ENCODE measurements at regions not wholly inside any gene's neighbourhood (a gene's known extent, or its start where the extent isn't known, plus 50 kb on each side); places are given as distances from the start of the nearest gene placed in this dataset.
"Not testable (repeated sequence)": the region's sequence is repeated elsewhere in the genome, so short reads cannot be mapped to it uniquely, and the experiment has no call there.

DNA sequence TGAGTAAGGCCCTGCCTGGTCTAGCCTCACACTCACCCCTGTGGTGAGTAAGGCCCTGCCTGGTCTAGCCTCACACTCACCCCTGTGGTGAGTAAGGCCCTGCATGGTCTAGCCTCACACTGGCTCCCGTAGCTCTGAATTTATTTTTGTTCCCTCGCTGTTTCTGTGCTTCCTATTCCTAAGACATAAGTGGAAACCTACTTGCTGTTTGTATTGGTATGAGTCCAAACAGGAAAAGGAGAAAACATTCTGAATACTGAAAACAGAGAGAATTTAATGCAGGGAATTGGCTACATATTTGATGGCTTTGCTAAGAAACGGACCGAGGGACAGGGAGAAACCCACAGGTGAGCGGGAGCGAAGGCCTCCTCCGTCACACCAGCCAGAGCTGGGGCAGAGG, 267.8 kb downstream of the FOXL1 start:
- DNase-seq, result no peak

- no peak for DNase-seq
These were observed 270.5 kb downstream of the FOXL1 start for GRCh38 chr16:86848821-86849220.

- DNase-seq, result no peak
These were observed 272.3 kb downstream of the FOXL1 start for GRCh38 chr16:86850670-86851069.

DNA sequence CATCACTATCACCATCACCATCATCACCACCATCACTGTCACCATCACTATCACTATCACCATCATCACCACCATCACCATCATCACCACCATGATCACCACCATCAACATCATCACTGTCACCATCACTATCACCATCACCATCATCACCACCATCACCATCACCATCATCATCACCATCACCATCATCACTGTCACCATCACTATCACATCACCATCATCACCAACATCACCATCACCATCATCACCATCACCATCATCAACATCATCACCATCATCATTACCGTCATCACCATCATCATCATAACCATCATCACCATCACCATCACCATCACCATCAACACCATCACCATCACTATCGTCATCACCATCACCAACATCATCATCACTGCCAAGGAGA, 273.8 kb downstream of the FOXL1 start:
- no peak for DNase-seq

DNA sequence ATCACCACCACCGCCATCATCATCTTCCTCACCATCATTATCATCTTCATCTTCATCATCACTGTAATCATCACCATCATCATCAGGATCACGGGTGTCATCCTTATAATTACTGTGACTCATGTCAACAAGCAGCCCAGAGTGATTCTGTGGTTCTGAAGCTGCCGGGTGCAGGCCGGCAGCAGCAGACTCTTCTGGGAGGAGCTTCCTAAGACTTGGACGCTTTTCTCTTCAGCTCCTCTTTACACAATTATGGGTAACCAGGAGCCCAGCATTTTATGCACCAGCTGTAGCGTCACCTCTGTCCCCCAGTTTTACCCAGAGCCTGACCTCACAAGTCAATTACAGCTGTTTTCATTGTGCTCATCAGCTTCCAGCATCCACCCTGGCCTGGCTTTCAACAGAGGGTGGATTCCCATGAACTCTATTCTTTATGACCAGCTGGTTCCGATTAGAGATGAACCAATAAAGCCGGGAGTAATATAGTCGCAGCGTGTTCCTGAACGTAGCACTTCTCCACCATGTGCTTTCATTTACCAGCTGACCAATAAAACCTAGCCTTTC, 275.8 kb downstream of the FOXL1 start:
- no peak for DNase-seq

GRCh38 chr16:86854626-86855294, 276.4 kb downstream of the FOXL1 start:
- DNase-seq, result no peak

- no peak for DNase-seq
These were observed 278.7 kb downstream of the FOXL1 start for GRCh38 chr16:86856946-86857586.

DNA sequence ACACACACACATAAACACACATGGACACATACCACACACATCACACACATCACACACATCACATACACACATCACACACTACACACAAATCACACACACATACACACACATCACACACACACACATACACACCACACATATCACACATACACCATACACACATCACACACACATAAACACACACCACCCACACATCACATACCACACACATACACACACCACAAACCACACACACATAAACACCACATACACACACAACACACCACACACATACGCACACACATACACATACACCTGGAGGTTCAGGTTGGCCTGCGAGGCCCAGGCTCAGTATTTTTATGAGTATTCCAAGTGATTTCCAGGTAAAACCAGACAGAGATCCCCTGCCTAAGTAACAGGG, 279.5 kb downstream of the FOXL1 start:
- DNase-seq, result no peak

- DNase-seq, result no peak
These were observed 280.2 kb downstream of the FOXL1 start for GRCh38 chr16:86858501-86858900.

- not testable (repeated sequence) for DNase-seq
These were observed 283.0 kb downstream of the FOXL1 start for GRCh38 chr16:86861270-86861858.

- DNase-seq, result no peak
These were observed 284.4 kb downstream of the FOXL1 start for GRCh38 chr16:86862595-86863280.

DNA sequence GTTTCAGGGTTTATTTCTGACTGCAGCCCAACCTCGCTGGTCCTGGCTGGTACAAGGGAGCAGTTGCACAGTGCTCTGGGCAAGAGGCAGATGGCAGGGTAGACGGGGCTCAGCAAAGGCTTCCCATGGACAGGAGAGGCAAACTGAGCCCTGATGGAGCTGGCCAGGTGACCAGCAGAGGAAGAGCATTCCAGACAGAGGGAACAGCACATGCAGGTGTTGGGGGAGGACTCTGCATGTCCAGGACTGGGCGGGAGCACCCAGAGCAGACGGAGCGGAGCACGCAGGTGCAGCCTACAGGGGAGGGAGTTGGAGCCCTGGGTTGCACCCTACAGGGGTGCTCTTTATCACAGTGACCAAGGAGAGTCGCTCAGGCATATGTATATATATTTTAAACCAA, 285.3 kb downstream of the FOXL1 start:
- DNase-seq, result no peak

- DNase-seq, result no peak
These were observed 286.2 kb downstream of the FOXL1 start for GRCh38 chr16:86864586-86864985.

GRCh38 chr16:86865851-86866662, 287.7 kb downstream of the FOXL1 start:
- DNase-seq, result no peak

GRCh38 chr16:86866986-86867722, 288.8 kb downstream of the FOXL1 start:
- DNase-seq, result no peak

- no peak for DNase-seq
These were observed 289.7 kb downstream of the FOXL1 start for GRCh38 chr16:86868070-86868469.

DNA sequence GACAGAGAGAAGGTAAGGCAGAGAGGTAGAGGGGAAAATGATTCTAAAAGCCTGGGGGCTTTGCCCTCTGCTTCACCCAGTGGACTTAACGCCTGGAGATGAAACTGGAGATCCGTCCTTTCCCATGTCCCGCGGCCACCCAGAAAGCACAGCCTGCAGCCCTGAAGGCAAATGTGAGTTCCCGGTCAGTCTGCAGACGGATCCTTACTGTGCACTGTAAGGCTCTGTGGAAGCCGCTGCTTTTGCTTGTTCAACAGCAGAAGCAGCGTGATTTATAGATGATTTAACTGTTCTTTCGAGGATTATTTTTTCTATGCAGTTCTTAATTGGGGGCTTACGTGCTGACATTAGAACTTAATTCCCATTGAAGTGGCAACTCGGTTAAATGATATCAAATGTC, 290.4 kb downstream of the FOXL1 start:
- DNase-seq, result no peak

- no peak for DNase-seq
These were observed 291.1 kb downstream of the FOXL1 start for GRCh38 chr16:86869288-86870022.

GRCh38 chr16:86870380-86870779, 292.0 kb downstream of the FOXL1 start:
- no peak for DNase-seq

- DNase-seq, result no peak
These were observed 293.8 kb downstream of the FOXL1 start for GRCh38 chr16:86872131-86872530.

DNA sequence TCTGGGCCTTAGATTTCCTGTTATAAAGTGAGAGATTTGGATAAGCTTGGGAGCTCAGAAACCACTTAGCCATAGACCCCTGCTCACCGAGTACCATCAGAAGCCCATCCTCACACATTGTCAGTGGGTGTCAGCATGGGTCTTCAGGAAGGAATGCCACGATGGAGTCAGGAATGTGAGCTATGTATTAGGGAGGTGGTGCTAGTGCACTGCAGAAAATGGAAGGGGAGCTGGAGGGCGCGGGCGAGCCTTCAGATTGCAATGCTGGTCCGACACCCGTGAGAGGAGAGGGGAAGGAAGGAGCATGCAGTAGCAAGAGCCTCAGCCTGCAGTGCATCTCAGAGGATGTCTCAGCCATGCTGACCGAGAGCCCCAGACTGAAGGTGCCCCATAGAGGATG, 294.5 kb downstream of the FOXL1 start:
- no peak for DNase-seq
